Activated naive CD4-positive, alpha-beta T cell treated with Interleukin-2 at 50 U/mL for 16 hours (primary cell): ENCODE measurements at regions not wholly inside any gene's neighbourhood (a gene's known extent, or its start where the extent isn't known, plus 50 kb on each side); places are given as distances from the start of the nearest gene placed in this dataset.

Source experiments
- DNase-seq: peaks from one replicate; pipeline ENCODE4 v3.0.0-alpha.2; 2020

GRCh38 chr11:11173316-11174025 lies 179.6 kb downstream of the CSNK2A3 start:
- no peak for DNase-seq

- DNase-seq = peak; percentile 33
These were observed 181.2 kb downstream of the CSNK2A3 start for GRCh38 chr11:11171854-11172253.

GRCh38 chr11:11171285-11171684 lies 181.8 kb downstream of the CSNK2A3 start:
- no peak for DNase-seq

- no peak for DNase-seq
These were observed 182.5 kb downstream of the CSNK2A3 start for GRCh38 chr11:11170352-11171084.

GRCh38 chr11:11169715-11170351 lies 183.2 kb downstream of the CSNK2A3 start:
- DNase-seq = no peak

- DNase-seq = no peak
These were observed 185.2 kb downstream of the CSNK2A3 start for GRCh38 chr11:11167806-11168205.

GRCh38 chr11:11164334-11164690 lies 188.7 kb downstream of the CSNK2A3 start:
- DNase-seq = no peak

GRCh38 chr11:11163669-11164333 lies 189.2 kb downstream of the CSNK2A3 start:
- no peak for DNase-seq

- DNase-seq = no peak
These were observed 189.8 kb downstream of the CSNK2A3 start for GRCh38 chr11:11163236-11163635.

GRCh38 chr11:11157185-11157584 lies 195.9 kb downstream of the CSNK2A3 start:
- peak; percentile 45 for DNase-seq

- peak; percentile 58 for DNase-seq
These were observed 196.9 kb downstream of the CSNK2A3 start for GRCh38 chr11:11155962-11156815.

GRCh38 chr11:11152877-11153276 lies 200.2 kb downstream of the CSNK2A3 start:
- DNase-seq = no peak

GRCh38 chr11:11149671-11150459 lies 203.2 kb downstream of the CSNK2A3 start:
- DNase-seq = peak; percentile 15

GRCh38 chr11:11148596-11148995 lies 204.5 kb downstream of the CSNK2A3 start:
- DNase-seq = no peak

- peak; percentile 20 for DNase-seq
These were observed 204.9 kb downstream of the CSNK2A3 start for GRCh38 chr11:11148104-11148509.

GRCh38 chr11:11146830-11147229 lies 206.2 kb downstream of the CSNK2A3 start:
- no peak for DNase-seq

- DNase-seq = no peak
These were observed 209.2 kb downstream of the CSNK2A3 start for GRCh38 chr11:11143849-11144248.

GRCh38 chr11:11142430-11142829 lies 210.6 kb downstream of the CSNK2A3 start:
- DNase-seq = no peak

- DNase-seq = no peak
These were observed 212.0 kb downstream of the CSNK2A3 start for GRCh38 chr11:11141065-11141464.

- DNase-seq = no peak
These were observed 212.5 kb downstream of the CSNK2A3 start for GRCh38 chr11:11140510-11140909.

GRCh38 chr11:11137339-11137738 lies 215.7 kb downstream of the CSNK2A3 start:
- no peak for DNase-seq
